Karpas-422 (cell line): ENCODE measurements at regions not wholly inside any gene's neighbourhood (a gene's known extent, or its start where the extent isn't known, plus 50 kb on each side); places are given as distances from the start of the nearest gene placed in this dataset.

Source experiments
- DNase-seq: peaks from one replicate; pipeline ENCODE4 v3.0.0-alpha.2; 2015
- H2AFZ ChIP-seq: fragments of 200-600 bp; sonication (generic); 2 replicates; pipeline ENCODE4 v1.6.1; 2014; ENCODE audit warnings: antibody characterized with exemption, low read length, mixed read lengths
- H3K27ac ChIP-seq: fragments of 200-600 bp; sonication (generic); 2 replicates; pipeline ENCODE4 v1.5.1; 2014; ENCODE audit warnings: mild to moderate bottlenecking, low read length, moderate library complexity
- H3K27me3 ChIP-seq: fragments of 200-600 bp; sonication (generic); 2 replicates; pipeline ENCODE4 v1.6.1; 2014; ENCODE audit warnings: low read length, mixed read lengths
- H3K36me3 ChIP-seq: fragments of 200-600 bp; sonication (generic); 2 replicates; pipeline ENCODE4 v1.6.1; 2014; ENCODE audit warnings: low read length, mixed read lengths; ENCODE audit not compliant: insufficient read depth
- H3K4me1 ChIP-seq: fragments of 200-600 bp; sonication (generic); 2 replicates; pipeline ENCODE4 v1.6.1; 2014; ENCODE audit warnings: mild to moderate bottlenecking, low read length, mixed read lengths
- H3K4me2 ChIP-seq: fragments of 200-600 bp; sonication (generic); 2 replicates; pipeline ENCODE4 v1.6.1; 2014; ENCODE audit warnings: low read length, low read depth, mild to moderate bottlenecking; ENCODE audit not compliant: poor library complexity, severe bottlenecking
- H3K4me3 ChIP-seq: fragments of 200-600 bp; sonication (generic); 2 replicates; pipeline ENCODE4 v1.5.1; 2014; ENCODE audit warnings: mild to moderate bottlenecking, antibody characterized with exemption, low read length, mixed read lengths
- H3K79me2 ChIP-seq: fragments of 200-600 bp; sonication (generic); 2 replicates; pipeline ENCODE4 v1.6.1; 2014; ENCODE audit warnings: mild to moderate bottlenecking, low read length, mixed read lengths
- H3K9ac ChIP-seq: fragments of 200-600 bp; sonication (generic); 2 replicates; pipeline ENCODE4 v1.6.0; 2014; ENCODE audit warnings: low read length
- H3K9me2 ChIP-seq: fragments of 200-600 bp; sonication (generic), shearing (Covaris generic); replicated peaks from 2 replicates; pipeline ENCODE4 v1.6.0; 2014; ENCODE audit warnings: mild to moderate bottlenecking, low read length, moderate library complexity; ENCODE audit not compliant: insufficient read depth
- H3K9me3 ChIP-seq: fragments of 300-700, 200-600 bp; sonication (generic); 2 replicates; pipeline ENCODE4 v1.6.1; 2014; ENCODE audit warnings: low read length, mixed read lengths
- H4K20me1 ChIP-seq: fragments of 200-600 bp; sonication (generic); 2 replicates; pipeline ENCODE4 v1.6.1; 2014; ENCODE audit warnings: mild to moderate bottlenecking, antibody characterized with exemption, low read length, low read depth; ENCODE audit not compliant: insufficient read depth

DNA sequence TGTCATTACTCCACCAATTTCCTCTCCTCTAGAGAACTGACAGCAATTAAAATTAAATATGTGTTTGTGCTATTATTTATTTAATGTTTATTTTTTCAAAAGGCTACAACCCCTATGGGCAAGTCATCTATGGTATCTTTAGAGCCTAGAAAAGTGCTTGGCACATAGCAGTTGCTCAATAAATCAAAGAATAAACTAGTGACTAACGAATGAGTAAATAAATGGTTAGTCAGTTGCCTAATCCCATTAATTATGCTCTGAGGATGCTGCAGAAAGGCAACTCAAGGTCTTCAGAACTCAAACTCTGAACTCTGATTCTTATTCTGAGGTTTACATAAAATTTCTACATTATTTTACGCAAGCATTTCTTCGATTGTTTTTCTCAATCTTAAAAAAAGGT is 193.0 kb upstream of the TSHZ2 start:
- peaks cover 20% of the 10 kb centered on the region for H3K9me3 ChIP-seq
- H3K4me2 ChIP-seq = no peak overlapping the region
- no peaks in the 10 kb centered on the region for H3K36me3 ChIP-seq
- H3K9ac ChIP-seq = no peak overlapping the region
- no peak overlapping the region for H2AFZ ChIP-seq
- no peaks in the 10 kb centered on the region for H3K9me2 ChIP-seq
- H3K4me3 ChIP-seq = no peak overlapping the region
- no peak overlapping the region for H3K27ac ChIP-seq
- no peaks in the 10 kb centered on the region for H3K79me2 ChIP-seq
- H3K4me1 ChIP-seq = no peaks in the 10 kb centered on the region
- no peaks in the 10 kb centered on the region for H4K20me1 ChIP-seq
- DNase-seq = no peak
- H3K27me3 ChIP-seq = no peaks in the 10 kb centered on the region

- peaks cover 17% of the 10 kb centered on the region for H3K9me3 ChIP-seq
- no peak overlapping the region for H3K27ac ChIP-seq
- H3K4me1 ChIP-seq = no peaks in the 10 kb centered on the region
- H3K36me3 ChIP-seq = no peaks in the 10 kb centered on the region
- no peak overlapping the region for H2AFZ ChIP-seq
- no peak overlapping the region for H3K4me3 ChIP-seq
- H3K27me3 ChIP-seq = no peaks in the 10 kb centered on the region
- H3K9me2 ChIP-seq = no peaks in the 10 kb centered on the region
- no peaks in the 10 kb centered on the region for H3K79me2 ChIP-seq
- H4K20me1 ChIP-seq = no peaks in the 10 kb centered on the region
- H3K4me2 ChIP-seq = no peak overlapping the region
- H3K9ac ChIP-seq = no peak overlapping the region
- no peak for DNase-seq
Observed at GRCh38 chr20:52777171-52777570, 195.0 kb upstream of the TSHZ2 start.

- Histone ChIP-seq H3K4me2 (no peak overlapping the region), H3K9ac (no peak overlapping the region), H3K4me1 (no peaks in the 10 kb centered on the region), H3K27ac (no peak overlapping the region), H4K20me1 (no peaks in the 10 kb centered on the region), H3K9me3 (peaks cover 17% of the 10 kb centered on the region), H3K36me3 (no peaks in the 10 kb centered on the region), H3K79me2 (no peaks in the 10 kb centered on the region), H3K27me3 (no peaks in the 10 kb centered on the region), H3K4me3 (no peak overlapping the region), H2AFZ (no peak overlapping the region), H3K9me2 (no peaks in the 10 kb centered on the region)
- DNase-seq = no peak
Observed at GRCh38 chr20:52775786-52776185, 196.4 kb upstream of the TSHZ2 start.

GRCh38 chr20:52768694-52769093 is 203.5 kb upstream of the TSHZ2 start:
- Histone ChIP-seq H3K36me3 (no peaks in the 10 kb centered on the region), H3K27ac (no peak overlapping the region), H3K9ac (no peak overlapping the region), H3K4me2 (no peak overlapping the region), H2AFZ (no peak overlapping the region), H3K9me2 (no peaks in the 10 kb centered on the region), H4K20me1 (no peaks in the 10 kb centered on the region), H3K9me3 (peaks cover 8% of the 10 kb centered on the region; the same call in 1 of the 2 replicates), H3K4me1 (no peaks in the 10 kb centered on the region), H3K4me3 (no peak overlapping the region), H3K27me3 (no peaks in the 10 kb centered on the region), H3K79me2 (no peaks in the 10 kb centered on the region)
- no peak for DNase-seq

DNA sequence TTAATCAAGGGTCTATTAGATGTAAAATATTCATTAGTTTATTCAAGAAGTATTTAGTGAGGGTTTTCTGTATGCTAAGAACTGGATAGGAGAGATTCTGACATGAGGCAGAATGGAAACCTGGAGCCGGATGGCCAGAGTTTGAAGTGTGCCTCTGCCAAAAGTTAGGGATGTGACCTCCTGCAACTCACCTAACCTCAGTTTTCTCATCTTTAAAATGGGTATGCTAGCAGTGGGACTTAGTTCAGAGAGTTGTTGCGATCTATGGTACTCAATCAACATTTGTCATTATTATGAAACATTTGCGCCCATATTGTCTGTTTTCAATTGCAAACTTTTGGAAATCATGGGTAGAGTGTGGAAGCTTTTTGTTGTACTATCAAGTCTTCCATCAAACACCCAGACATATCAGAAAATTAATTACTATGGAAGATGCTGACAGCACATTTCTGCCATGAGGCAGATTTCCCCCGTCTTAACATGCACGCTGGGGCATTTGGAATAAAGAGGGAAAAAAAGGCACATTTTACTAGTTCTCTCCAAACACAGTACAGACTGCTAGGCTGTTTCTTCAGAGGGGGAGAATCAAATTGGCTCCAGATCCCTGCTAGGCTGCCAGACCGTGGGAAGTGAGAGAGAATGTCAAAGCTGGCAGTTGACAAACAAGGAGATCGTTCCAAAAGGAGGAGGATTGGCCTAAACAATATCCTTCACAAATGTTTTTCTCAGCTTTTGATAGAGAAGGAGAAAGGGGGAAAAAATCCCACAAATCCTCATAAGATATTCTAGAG is 205.3 kb upstream of the TSHZ2 start:
- Histone ChIP-seq H3K4me3 (no peak overlapping the region), H3K4me1 (no peaks in the 10 kb centered on the region), H3K79me2 (no peaks in the 10 kb centered on the region), H3K9me2 (no peaks in the 10 kb centered on the region), H3K9ac (no peak overlapping the region), H3K9me3 (peaks cover 10% of the 10 kb centered on the region; the same call in 1 of the 2 replicates), H3K27ac (no peak overlapping the region), H4K20me1 (no peaks in the 10 kb centered on the region), H3K4me2 (no peak overlapping the region), H3K27me3 (no peaks in the 10 kb centered on the region), H3K36me3 (no peaks in the 10 kb centered on the region), H2AFZ (no peak overlapping the region)
- no peak for DNase-seq

- H3K36me3 ChIP-seq = no peaks in the 10 kb centered on the region
- no peaks in the 10 kb centered on the region for H3K27me3 ChIP-seq
- DNase-seq = no peak
- H3K4me1 ChIP-seq = no peaks in the 10 kb centered on the region
- no peak overlapping the region for H3K4me3 ChIP-seq
- no peaks in the 10 kb centered on the region for H3K79me2 ChIP-seq
- no peak overlapping the region for H3K9ac ChIP-seq
- no peaks in the 10 kb centered on the region for H4K20me1 ChIP-seq
- H3K4me2 ChIP-seq = no peak overlapping the region
- no peak overlapping the region for H3K27ac ChIP-seq
- peaks cover 28% of the 10 kb centered on the region for H3K9me3 ChIP-seq
- H3K9me2 ChIP-seq = no peaks in the 10 kb centered on the region
- H2AFZ ChIP-seq = no peak overlapping the region
Observed at GRCh38 chr20:52763321-52763853, 208.8 kb upstream of the TSHZ2 start.

GRCh38 chr20:52761867-52762266 is 210.3 kb upstream of the TSHZ2 start:
- no peak for DNase-seq
- Histone ChIP-seq H4K20me1 (no peaks in the 10 kb centered on the region), H3K36me3 (no peaks in the 10 kb centered on the region), H3K27me3 (no peaks in the 10 kb centered on the region), H3K4me1 (no peaks in the 10 kb centered on the region), H2AFZ (no peak overlapping the region), H3K9me3 (peaks cover 29% of the 10 kb centered on the region), H3K9ac (no peak overlapping the region), H3K4me3 (no peak overlapping the region), H3K27ac (no peak overlapping the region), H3K9me2 (no peaks in the 10 kb centered on the region), H3K4me2 (no peak overlapping the region), H3K79me2 (no peaks in the 10 kb centered on the region)

DNA sequence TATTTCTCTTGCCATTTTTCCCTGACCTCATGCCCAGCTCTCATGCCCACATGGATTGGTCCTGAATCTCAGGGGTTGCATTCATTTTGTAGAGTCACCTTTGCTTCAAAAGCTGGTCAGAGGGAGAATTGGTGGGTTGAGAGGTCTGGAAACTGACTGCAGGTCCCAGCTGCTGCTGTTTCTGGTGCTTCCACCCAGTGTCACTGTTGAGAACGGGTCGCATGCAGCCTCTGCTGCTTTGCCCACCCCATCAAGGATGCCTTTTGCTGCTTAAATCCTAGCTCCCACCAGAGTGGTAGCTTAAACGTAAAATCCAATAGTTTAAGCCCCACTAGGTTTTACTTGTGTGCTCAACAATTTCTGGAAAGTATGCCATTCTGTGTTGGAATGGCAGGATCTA is 211.4 kb upstream of the TSHZ2 start:
- Histone ChIP-seq H3K4me1 (no peaks in the 10 kb centered on the region), H3K79me2 (no peaks in the 10 kb centered on the region), H3K27ac (no peak overlapping the region), H3K9ac (no peak overlapping the region), H3K9me3 (peaks cover 31% of the 10 kb centered on the region), H2AFZ (no peak overlapping the region), H3K9me2 (no peaks in the 10 kb centered on the region), H4K20me1 (no peaks in the 10 kb centered on the region), H3K4me3 (no peak overlapping the region), H3K36me3 (no peaks in the 10 kb centered on the region), H3K4me2 (no peak overlapping the region), H3K27me3 (no peaks in the 10 kb centered on the region)
- DNase-seq = no peak
